Suprapubic skin (tissue), 4 donors: ENCODE measurements at regions not wholly inside any gene's neighbourhood (a gene's known extent, or its start where the extent isn't known, plus 50 kb on each side); places are given as distances from the start of the nearest gene placed in this dataset.

ENCODE experiments used
- DNase-seq, 2 donors: peaks; one replicate each; pipeline ENCODE4 v3.0.0-alpha.2; 2019; ENCODE audit warnings: low spot score in 2 of 2
- H3K27ac ChIP-seq: fragments of 200-600 bp; sonication (generic); one replicate; pipeline ENCODE4 v1.5.1; 2019
- H3K27me3 ChIP-seq: fragments of 200-600 bp; sonication (generic); one replicate; pipeline ENCODE4 v1.5.1; 2019
- H3K36me3 ChIP-seq: fragments of 200-600 bp; sonication (generic); one replicate; pipeline ENCODE4 v1.5.1; 2019
- H3K4me1 ChIP-seq: fragments of 200-600 bp; sonication (generic); one replicate; pipeline ENCODE4 v1.5.1; 2019
- H3K4me3 ChIP-seq: fragments of 200-600 bp; sonication (generic); one replicate; pipeline ENCODE4 v1.5.1; 2019; ENCODE audit warnings: mild to moderate bottlenecking
- H3K9me3 ChIP-seq: fragments of 200-600 bp; sonication (generic); one replicate; pipeline ENCODE4 v1.5.1; 2019
- EP300 ChIP-seq: sonication (generic); formaldehyde crosslinking; IDR thresholded peaks from one replicate; pipeline ENCODE4 v1.6.1; 2017; ENCODE audit warnings: antibody characterized with exemption
- POLR2A ChIP-seq, 2 donors: fragments of 450-650 bp; IDR thresholded peaks; one replicate each; pipeline ENCODE4 v1.6.1; 2017; ENCODE audit warnings: antibody characterized with exemption in 2 of 2, mild to moderate bottlenecking in 2 of 2, moderate library complexity in 2 of 2
- POLR2AphosphoS5 ChIP-seq, 3 donors: sonication (generic); formaldehyde crosslinking; IDR thresholded peaks; one replicate each; pipeline ENCODE4 v1.6.1; 2017; ENCODE audit warnings: antibody characterized with exemption in 3 of 3
- WGBS: methylation state at CpG from one replicate; pipeline ENCODE4 v1.1.5; 2018; 5-methylcytosine and 5-hydroxymethylcytosine counted together
- TF ChIP-seq, protein P1 (sequence below), 2 donors: fragments of 200-600 bp in 1 of 2; fragments of 450-650 bp in 1 of 2; sonication (generic) in 1 of 2; IDR thresholded peaks; one replicate each; pipeline ENCODE4 v1.5.1; 2016 to 2019; ENCODE audit warnings: antibody characterized with exemption in 2 of 2, mild to moderate bottlenecking in 1 of 2, moderate library complexity in 1 of 2

- H3K27ac ChIP-seq, result no peak overlapping the region
- no peak for TF ChIP-seq EP300
- TF ChIP-seq, protein P1, sequence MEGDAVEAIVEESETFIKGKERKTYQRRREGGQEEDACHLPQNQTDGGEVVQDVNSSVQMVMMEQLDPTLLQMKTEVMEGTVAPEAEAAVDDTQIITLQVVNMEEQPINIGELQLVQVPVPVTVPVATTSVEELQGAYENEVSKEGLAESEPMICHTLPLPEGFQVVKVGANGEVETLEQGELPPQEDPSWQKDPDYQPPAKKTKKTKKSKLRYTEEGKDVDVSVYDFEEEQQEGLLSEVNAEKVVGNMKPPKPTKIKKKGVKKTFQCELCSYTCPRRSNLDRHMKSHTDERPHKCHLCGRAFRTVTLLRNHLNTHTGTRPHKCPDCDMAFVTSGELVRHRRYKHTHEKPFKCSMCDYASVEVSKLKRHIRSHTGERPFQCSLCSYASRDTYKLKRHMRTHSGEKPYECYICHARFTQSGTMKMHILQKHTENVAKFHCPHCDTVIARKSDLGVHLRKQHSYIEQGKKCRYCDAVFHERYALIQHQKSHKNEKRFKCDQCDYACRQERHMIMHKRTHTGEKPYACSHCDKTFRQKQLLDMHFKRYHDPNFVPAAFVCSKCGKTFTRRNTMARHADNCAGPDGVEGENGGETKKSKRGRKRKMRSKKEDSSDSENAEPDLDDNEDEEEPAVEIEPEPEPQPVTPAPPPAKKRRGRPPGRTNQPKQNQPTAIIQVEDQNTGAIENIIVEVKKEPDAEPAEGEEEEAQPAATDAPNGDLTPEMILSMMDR (IDR thresholded peaks at IDR 0.05), result no peak
- no peak for TF ChIP-seq POLR2AphosphoS5 (IDR thresholded peaks at IDR 0.05)
- TF ChIP-seq POLR2A (IDR thresholded peaks at IDR 0.05), result no peak
- H3K36me3 ChIP-seq, result no peaks in the 10 kb centered on the region
- H3K4me1 ChIP-seq, result no peaks in the 10 kb centered on the region
- H3K9me3 ChIP-seq, result no peaks in the 10 kb centered on the region
- H3K27me3 ChIP-seq, result no peaks in the 10 kb centered on the region
- 76% methylated on average over 7 of the region's 7 CpGs for WGBS
- no peak overlapping the region for H3K4me3 ChIP-seq
- DNase-seq, result no peak
Measured at GRCh38 chr4:144582105-144582850, 63.7 kb upstream of the HHIP start.

DNA sequence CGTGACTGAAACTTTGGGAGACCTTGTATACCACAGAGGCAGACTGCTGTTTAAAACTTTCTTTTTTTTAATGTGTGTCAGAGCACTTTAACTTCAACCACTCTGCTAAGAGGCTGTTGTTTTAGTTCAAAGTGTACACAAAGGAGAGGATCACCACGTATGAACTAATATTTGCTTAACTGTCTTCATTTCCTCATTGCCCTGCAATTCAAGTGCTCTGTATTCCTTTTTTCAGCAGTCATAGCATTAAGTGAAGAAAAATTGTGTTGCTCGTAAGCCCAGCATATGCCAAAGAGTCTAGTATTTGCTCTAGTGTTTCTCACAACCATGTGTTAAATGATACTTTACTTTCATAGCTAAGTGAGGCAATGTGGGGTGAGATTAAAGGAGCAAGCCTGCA, 63.0 kb upstream of the HHIP start:
- Histone ChIP-seq H3K4me1 (no peaks in the 10 kb centered on the region), H3K27me3 (no peaks in the 10 kb centered on the region), H3K9me3 (no peaks in the 10 kb centered on the region), H3K4me3 (no peak overlapping the region), H3K27ac (no peak overlapping the region), H3K36me3 (no peaks in the 10 kb centered on the region)
- no peak for DNase-seq
- 75% methylated on average over 3 of the region's 3 CpGs for WGBS
- no peak for TF ChIP-seq POLR2AphosphoS5 (IDR thresholded peaks at IDR 0.05)
- no peak for TF ChIP-seq EP300
- no peak for TF ChIP-seq POLR2A (IDR thresholded peaks at IDR 0.05)
- TF ChIP-seq, protein P1 (IDR thresholded peaks at IDR 0.05), result no peak

DNA sequence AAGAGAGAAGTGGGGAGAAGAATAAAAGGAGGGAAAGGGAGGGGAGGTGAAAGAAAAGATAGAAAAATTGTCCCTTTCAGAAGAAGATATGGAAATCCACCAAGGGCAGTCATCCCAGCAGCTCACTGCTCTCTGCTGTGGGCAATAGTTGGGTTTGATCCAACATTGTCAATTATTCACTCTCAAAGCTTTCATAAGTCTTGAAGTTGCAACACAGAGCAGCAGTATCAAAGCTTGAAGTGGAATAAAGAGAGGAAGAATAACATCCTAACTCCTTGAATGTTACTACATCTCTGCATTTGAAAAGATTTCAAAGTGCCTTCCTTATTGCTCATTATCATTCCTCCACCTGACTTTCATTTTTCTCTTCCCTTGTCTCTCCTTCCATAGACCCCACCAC, 62.3 kb upstream of the HHIP start:
- DNase-seq, result no peak
- TF ChIP-seq, protein P1 (IDR thresholded peaks at IDR 0.05), result no peak
- TF ChIP-seq EP300 (no peak), POLR2AphosphoS5 (IDR thresholded peaks at IDR 0.05) (no peak), POLR2A (IDR thresholded peaks at IDR 0.05) (no peak)
- no peaks in the 10 kb centered on the region for H3K27me3 ChIP-seq
- H3K4me3 ChIP-seq, result no peak overlapping the region
- H3K4me1 ChIP-seq, result no peaks in the 10 kb centered on the region
- no peak overlapping the region for H3K27ac ChIP-seq
- H3K9me3 ChIP-seq, result no peaks in the 10 kb centered on the region
- H3K36me3 ChIP-seq, result no peaks in the 10 kb centered on the region

DNA sequence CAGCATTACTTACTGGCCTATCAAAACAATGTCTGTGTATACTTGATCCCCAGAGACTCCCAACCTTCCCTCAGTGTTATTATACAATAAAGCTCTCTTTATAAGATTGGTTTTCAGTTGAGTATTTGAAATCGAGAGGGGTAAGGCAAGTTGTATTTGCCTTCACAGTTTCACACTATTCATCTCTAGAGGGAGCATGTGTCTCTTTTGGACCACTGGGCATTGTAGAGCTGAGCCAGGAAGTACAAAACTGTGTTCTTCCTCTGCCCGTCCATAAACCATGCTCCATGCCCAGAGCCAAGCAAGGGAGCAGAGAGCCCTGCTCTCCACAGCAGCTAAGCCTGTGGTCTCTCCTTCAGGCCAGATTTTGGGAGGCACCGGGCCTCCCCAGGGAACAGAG, 61.5 kb upstream of the HHIP start:
- no peaks in the 10 kb centered on the region for H3K36me3 ChIP-seq
- no peak for TF ChIP-seq POLR2AphosphoS5 (IDR thresholded peaks at IDR 0.05)
- TF ChIP-seq POLR2A (IDR thresholded peaks at IDR 0.05), result no peak
- TF ChIP-seq EP300, result no peak
- TF ChIP-seq, protein P1 (IDR thresholded peaks at IDR 0.05), result no peak
- H3K9me3 ChIP-seq, result no peaks in the 10 kb centered on the region
- H3K27ac ChIP-seq, result no peak overlapping the region
- DNase-seq, result no peak
- H3K27me3 ChIP-seq, result no peaks in the 10 kb centered on the region
- H3K4me3 ChIP-seq, result no peak overlapping the region
- no peaks in the 10 kb centered on the region for H3K4me1 ChIP-seq
- 83% methylated on average over 3 of the region's 3 CpGs for WGBS

DNA sequence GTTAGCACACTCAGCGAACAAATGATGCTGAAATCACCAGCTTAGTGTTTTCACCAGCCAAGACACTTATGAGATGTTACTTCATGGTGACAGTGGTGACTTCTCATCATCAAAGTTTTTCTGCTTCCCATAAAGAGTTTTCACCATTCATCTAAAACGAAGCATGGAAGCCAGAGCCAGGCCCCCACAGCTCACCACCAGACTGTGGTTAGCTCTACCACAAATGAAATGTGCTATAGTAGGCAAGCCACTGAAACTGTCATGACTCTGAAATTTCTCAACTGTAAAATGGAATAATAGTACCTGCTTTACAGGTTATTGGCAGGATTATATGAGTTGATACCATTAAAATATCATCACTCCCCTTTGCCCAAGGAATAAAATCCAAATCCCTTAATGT, 56.4 kb upstream of the HHIP start:
- no peak for TF ChIP-seq POLR2A (IDR thresholded peaks at IDR 0.05)
- no peak for TF ChIP-seq EP300
- no peak for TF ChIP-seq POLR2AphosphoS5 (IDR thresholded peaks at IDR 0.05)
- TF ChIP-seq, protein P1 (IDR thresholded peaks at IDR 0.05), result no peak
- 84% methylated on average over 2 of the region's 2 CpGs for whole genome bisulfite sequencing
- H3K27me3 ChIP-seq, result no peaks in the 10 kb centered on the region
- H3K27ac ChIP-seq, result no peak overlapping the region
- no peaks in the 10 kb centered on the region for H3K9me3 ChIP-seq
- no peak for DNase-seq
- H3K4me3 ChIP-seq, result no peak overlapping the region
- H3K36me3 ChIP-seq, result no peaks in the 10 kb centered on the region
- H3K4me1 ChIP-seq, result no peaks in the 10 kb centered on the region
